ENCODE measurements at regions not wholly inside any gene's neighbourhood (a gene's known extent, or its start where the extent isn't known, plus 50 kb on each side); places are given as distances from the start of the nearest gene placed in this dataset.

DNA sequence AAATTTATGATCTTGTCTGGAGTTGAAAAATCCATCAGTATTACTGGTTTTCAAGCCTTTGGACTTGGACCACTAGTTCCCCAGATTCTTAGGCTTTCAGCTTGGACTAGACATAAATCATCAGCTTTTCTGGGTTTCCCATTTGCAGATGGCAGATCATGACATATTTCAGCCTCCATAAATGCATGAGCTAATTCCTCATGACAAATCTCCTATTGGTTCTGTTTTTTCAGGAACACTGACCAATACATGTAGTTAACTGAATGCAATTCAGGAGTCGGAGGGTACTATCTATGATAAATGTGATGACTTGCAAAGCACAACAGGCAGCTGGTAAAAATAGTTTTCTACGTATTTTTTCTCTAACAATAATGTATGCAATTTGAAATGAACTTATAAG lies 635.6 kb downstream of the TRAM1L1 start:
- Mint-ChIP-seq H3K4me3 (no peak overlapping the region), H3K27me3 (ENCODE audit: low read depth) (no peaks in the 10 kb centered on the region), H3K9me3 (ENCODE audit: insufficient read depth) (no peaks in the 10 kb centered on the region), H3K36me3 (ENCODE audit: low read depth) (no peaks in the 10 kb centered on the region), H3K4me1 (ENCODE audit: low read depth) (no peaks in the 10 kb centered on the region), H3K27ac (no peak overlapping the region)
- no peak for ATAC-seq
- ChIA-PET POLR2A (no interaction called here), CTCF (no interaction called here)
- DNase-seq = no peak

DNA sequence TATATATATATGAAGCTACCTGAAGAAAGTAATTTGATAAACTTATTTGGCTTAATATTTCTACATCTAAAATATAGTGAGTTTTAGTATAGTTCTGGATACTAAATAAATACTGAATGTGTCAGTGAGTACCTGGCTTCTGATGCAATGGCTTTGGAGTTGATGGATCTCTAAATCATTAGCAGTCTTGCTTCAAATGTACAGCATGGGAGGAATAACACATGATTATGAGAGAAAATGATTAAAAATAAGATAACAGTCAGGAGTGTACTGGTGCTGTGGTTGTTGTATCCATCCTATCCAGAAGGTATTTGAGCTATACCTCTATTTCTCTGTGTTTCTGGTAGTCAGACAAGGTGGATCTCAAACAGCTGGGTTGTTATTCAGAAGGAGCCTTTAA lies 641.3 kb downstream of the TRAM1L1 start:
- Mint-ChIP-seq H3K4me3 (no peak overlapping the region), H3K4me1 (ENCODE audit: low read depth) (no peaks in the 10 kb centered on the region), H3K36me3 (ENCODE audit: low read depth) (no peaks in the 10 kb centered on the region), H3K27ac (no peak overlapping the region), H3K27me3 (ENCODE audit: low read depth) (no peaks in the 10 kb centered on the region), H3K9me3 (ENCODE audit: insufficient read depth) (no peaks in the 10 kb centered on the region)
- no peak for DNase-seq
- ATAC-seq = no peak
- POLR2A ChIA-PET = no interaction called here
- CTCF ChIA-PET = no interaction called here

DNA sequence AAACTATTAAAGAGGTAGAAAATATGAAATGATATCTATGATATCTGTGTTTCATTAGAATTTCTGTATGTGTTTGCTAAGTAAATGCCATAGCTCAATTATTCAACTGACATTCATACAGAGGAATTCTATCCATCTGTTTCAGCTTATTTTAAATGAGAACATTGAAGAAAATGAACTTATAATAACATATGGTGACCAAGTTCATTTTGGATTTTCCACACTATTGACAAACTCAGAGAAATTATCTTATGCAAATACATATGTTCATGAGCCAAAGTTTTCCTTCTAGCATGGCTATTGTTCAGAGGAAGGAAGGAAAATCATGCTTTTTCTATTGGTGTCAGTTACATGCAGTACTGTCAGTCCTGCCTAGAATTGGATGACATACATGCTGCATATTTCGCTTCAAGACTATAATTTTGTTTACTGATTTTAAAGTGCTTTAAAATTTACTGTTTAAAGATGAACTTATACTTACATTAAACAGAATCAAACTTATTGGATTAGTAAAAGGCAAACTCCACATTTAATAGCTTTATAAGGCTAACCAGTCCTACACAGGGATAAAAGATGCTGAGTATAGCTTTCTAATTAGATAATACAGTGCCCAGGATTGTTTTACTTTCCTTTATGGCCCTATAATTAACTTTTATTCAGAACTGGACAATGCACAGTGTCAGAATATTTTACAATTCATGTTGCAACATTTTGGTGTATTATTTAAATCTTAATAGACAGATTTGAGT lies 646.2 kb downstream of the TRAM1L1 start:
- Mint-ChIP-seq H3K27me3 (ENCODE audit: low read depth) (no peaks in the 10 kb centered on the region), H3K4me3 (no peak overlapping the region), H3K27ac (no peak overlapping the region), H3K4me1 (ENCODE audit: low read depth) (no peaks in the 10 kb centered on the region), H3K36me3 (ENCODE audit: low read depth) (no peaks in the 10 kb centered on the region), H3K9me3 (ENCODE audit: insufficient read depth) (no peaks in the 10 kb centered on the region)
- POLR2A ChIA-PET = no interaction called here
- CTCF ChIA-PET = no interaction called here
- DNase-seq (no peak), ATAC-seq (no peak)

DNA sequence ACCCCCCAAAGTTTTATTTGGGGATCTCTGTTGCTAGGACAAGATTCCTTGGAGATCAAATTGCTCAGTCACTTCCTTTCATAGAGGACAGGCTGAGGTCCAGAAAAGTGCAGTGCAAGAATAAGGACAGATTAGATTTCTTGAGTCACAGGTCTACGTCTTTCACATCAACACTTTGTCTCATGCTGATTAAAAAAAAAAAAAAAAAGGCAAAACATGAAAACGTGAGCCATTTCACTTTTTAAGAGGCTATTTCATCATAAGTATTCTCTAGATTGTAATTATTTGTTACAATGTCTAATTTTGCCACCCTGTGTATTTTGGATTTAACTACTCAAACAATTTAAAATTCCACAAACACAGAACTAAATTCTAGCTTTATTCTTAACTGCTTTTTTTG lies 647.0 kb downstream of the TRAM1L1 start:
- ChIA-PET POLR2A (no interaction called here), CTCF (no interaction called here)
- Mint-ChIP-seq H3K4me1 (ENCODE audit: low read depth) (no peaks in the 10 kb centered on the region), H3K36me3 (ENCODE audit: low read depth) (no peaks in the 10 kb centered on the region), H3K27me3 (ENCODE audit: low read depth) (no peaks in the 10 kb centered on the region), H3K27ac (no peak overlapping the region), H3K9me3 (ENCODE audit: insufficient read depth) (no peaks in the 10 kb centered on the region), H3K4me3 (no peak overlapping the region)
- ATAC-seq = no peak
- no peak for DNase-seq

DNA sequence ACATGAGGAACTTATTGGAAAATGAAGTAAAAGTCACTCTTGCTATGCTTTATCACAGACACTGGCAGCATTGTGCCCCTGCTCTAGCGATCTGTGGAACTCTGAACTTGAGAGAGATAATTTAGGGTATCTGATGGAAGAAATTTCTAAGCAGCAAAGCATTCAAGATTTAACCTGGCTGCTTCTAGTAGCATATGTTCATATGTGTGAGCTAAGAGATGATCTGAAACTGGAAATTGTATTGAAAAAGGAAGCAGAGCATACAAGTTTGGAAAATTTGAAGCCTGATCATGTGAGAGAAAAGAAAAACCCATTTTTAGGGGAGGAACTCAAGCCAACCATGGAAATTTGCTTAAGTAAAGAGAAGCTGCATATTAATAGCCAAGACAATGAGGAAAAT lies 657.7 kb downstream of the TRAM1L1 start:
- Mint-ChIP-seq H3K27ac (no peak overlapping the region), H3K9me3 (ENCODE audit: insufficient read depth) (peaks cover 11% of the 10 kb centered on the region), H3K4me1 (ENCODE audit: low read depth) (no peaks in the 10 kb centered on the region), H3K36me3 (ENCODE audit: low read depth) (no peaks in the 10 kb centered on the region), H3K4me3 (no peak overlapping the region), H3K27me3 (ENCODE audit: low read depth) (no peaks in the 10 kb centered on the region)
- ATAC-seq = no peak
- CTCF ChIA-PET = no interaction called here
- no peak for DNase-seq
- POLR2A ChIA-PET = no interaction called here

DNA sequence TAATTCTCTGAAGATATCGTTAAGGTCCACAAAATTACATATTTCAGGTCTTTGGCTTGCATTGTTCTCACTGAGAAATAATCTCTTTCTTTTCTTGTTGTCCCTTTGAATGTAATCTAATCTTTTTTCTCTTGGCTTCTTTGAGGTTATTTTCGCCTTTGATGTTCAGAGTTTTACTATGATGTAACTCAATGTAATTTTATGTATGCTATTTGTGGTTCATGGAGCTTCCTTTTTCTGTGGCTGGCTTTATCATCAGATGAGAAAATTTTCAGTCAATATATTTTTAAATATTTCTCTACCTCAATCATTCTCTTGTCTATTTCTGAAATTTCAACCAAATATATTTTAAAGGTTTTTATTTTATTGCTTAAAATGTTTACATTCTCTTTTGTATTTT lies 672.2 kb downstream of the TRAM1L1 start:
- ChIA-PET CTCF (no interaction called here), POLR2A (no interaction called here)
- Mint-ChIP-seq H3K4me1 (ENCODE audit: low read depth) (no peaks in the 10 kb centered on the region), H3K9me3 (ENCODE audit: insufficient read depth) (no peaks in the 10 kb centered on the region), H3K27me3 (ENCODE audit: low read depth) (no peaks in the 10 kb centered on the region), H3K27ac (no peak overlapping the region), H3K36me3 (ENCODE audit: low read depth) (no peaks in the 10 kb centered on the region), H3K4me3 (no peak overlapping the region)
- DNase-seq = no peak
- ATAC-seq = no peak

DNA sequence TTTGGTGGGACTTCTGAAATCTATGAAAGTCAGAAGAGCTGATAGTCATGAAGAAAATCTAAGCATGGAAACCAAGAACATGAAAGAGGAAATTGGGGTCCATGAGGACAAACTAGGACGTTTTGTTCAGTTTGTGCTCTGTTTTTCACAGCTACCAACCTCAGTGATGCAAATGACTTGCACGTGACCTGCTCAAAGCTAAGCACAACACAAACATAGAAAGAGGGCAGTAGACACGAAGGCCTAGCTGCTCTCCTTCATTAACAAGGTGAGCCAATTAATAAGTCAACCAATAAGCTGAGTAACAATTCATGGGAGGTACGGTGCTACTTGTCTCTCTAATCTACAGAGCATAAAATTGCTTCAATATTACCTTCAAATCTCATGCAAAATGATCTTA lies 684.1 kb downstream of the TRAM1L1 start:
- H3K4me3 Mint-ChIP-seq = no peak overlapping the region
- DNase-seq = no peak
- no peaks in the 10 kb centered on the region for H3K9me3 Mint-ChIP-seq (ENCODE audit: insufficient read depth)
- H3K27ac Mint-ChIP-seq = no peak overlapping the region
- no peaks in the 10 kb centered on the region for H3K27me3 Mint-ChIP-seq (ENCODE audit: low read depth)
- ChIA-PET POLR2A (no interaction called here), CTCF (no interaction called here)
- no peaks in the 10 kb centered on the region for H3K36me3 Mint-ChIP-seq (ENCODE audit: low read depth)
- ATAC-seq = no peak
- H3K4me1 Mint-ChIP-seq (ENCODE audit: low read depth) = no peaks in the 10 kb centered on the region

DNA sequence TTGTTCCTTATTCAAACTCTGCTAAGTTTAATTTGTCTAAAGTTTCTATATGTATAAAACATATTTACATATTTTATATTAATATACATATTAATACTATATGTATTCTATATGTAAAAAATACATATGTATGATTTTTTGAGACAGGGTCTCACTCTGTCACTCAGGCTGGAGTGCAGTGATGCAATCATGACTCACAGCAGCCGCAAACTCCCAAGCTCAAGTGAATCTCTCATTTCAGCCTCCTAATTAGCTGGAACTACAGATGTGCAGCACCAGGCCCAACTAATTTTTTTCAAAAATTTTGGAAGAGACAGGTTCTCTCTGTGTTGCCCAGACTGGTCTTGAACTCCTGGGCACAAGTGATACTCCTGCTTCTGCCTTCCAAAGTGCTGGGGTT lies 684.9 kb downstream of the TRAM1L1 start:
- H3K4me1 Mint-ChIP-seq (ENCODE audit: low read depth) = no peaks in the 10 kb centered on the region
- DNase-seq = no peak
- ChIA-PET POLR2A (no interaction called here), CTCF (no interaction called here)
- no peak overlapping the region for H3K27ac Mint-ChIP-seq
- no peak for ATAC-seq
- H3K4me3 Mint-ChIP-seq = no peak overlapping the region
- no peaks in the 10 kb centered on the region for H3K9me3 Mint-ChIP-seq (ENCODE audit: insufficient read depth)
- H3K36me3 Mint-ChIP-seq (ENCODE audit: low read depth) = no peaks in the 10 kb centered on the region
- no peaks in the 10 kb centered on the region for H3K27me3 Mint-ChIP-seq (ENCODE audit: low read depth)

DNA sequence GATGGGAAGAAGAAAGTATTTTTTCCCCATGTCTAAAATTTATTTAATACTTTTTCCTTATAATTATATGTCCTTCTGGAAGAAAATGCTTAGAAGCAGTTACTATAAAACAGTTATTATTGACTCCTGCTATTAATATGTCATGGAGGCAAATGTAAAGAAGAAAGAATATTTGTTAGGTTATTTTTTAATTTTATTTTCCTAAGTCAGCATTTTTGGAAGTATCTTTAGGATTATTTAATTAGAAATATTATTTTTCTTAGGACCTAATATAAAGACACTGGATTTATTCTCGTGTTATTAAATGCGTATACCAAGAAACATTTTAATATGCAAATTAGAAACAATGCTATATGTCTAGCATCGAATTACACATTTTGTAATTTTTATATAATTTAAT lies 687.7 kb downstream of the TRAM1L1 start:
- DNase-seq = no peak
- Mint-ChIP-seq H3K9me3 (ENCODE audit: insufficient read depth) (no peaks in the 10 kb centered on the region), H3K27ac (no peak overlapping the region), H3K4me3 (no peak overlapping the region), H3K27me3 (ENCODE audit: low read depth) (no peaks in the 10 kb centered on the region), H3K4me1 (ENCODE audit: low read depth) (no peaks in the 10 kb centered on the region), H3K36me3 (ENCODE audit: low read depth) (no peaks in the 10 kb centered on the region)
- CTCF ChIA-PET = no interaction called here
- no peak for ATAC-seq
- POLR2A ChIA-PET = no interaction called here

DNA sequence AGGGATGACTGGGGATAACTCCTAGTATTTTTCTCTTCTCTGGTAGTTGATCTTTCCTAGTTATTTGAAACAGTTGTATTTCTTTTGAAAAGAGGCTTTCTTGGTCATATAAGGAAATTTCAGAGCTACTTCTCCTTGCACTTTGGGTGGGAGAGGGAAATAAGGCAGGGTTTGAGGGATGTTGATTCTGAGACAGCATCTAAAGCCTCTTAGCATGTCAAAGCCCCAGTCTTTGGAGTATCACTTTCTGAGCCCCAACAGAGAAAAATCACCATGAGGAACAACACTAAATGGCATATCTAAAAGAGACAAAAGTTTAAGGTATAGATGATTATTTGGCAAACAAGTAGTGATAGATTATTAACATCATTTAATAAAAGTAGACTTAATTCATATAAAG lies 688.1 kb downstream of the TRAM1L1 start:
- no peaks in the 10 kb centered on the region for H3K27me3 Mint-ChIP-seq (ENCODE audit: low read depth)
- no peaks in the 10 kb centered on the region for H3K36me3 Mint-ChIP-seq (ENCODE audit: low read depth)
- ChIA-PET POLR2A (no interaction called here), CTCF (no interaction called here)
- no peak for DNase-seq
- H3K4me1 Mint-ChIP-seq (ENCODE audit: low read depth) = no peaks in the 10 kb centered on the region
- no peak overlapping the region for H3K4me3 Mint-ChIP-seq
- no peak overlapping the region for H3K27ac Mint-ChIP-seq
- ATAC-seq = no peak
- H3K9me3 Mint-ChIP-seq (ENCODE audit: insufficient read depth) = no peaks in the 10 kb centered on the region

DNA sequence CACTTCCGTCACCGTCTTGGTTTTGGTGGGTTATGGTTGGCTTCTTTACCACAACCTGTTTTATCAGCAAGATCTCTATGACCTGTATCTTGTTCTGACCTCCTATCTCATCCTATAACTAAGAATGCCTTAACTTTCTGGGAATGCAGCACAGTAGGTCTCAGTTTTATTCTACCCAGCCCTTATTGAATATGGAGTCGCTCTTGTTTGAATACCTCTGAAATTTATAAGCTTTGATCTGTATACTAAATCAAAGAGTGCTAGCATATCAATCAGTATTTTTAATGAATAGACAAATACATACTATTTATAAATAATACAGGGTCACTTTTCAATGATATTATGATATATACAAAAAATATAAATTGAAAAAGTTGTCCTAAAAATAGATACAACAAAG lies 690.0 kb downstream of the TRAM1L1 start:
- Mint-ChIP-seq H3K27ac (no peak overlapping the region), H3K4me1 (ENCODE audit: low read depth) (no peaks in the 10 kb centered on the region), H3K27me3 (ENCODE audit: low read depth) (no peaks in the 10 kb centered on the region), H3K4me3 (no peak overlapping the region), H3K9me3 (ENCODE audit: insufficient read depth) (no peaks in the 10 kb centered on the region), H3K36me3 (ENCODE audit: low read depth) (no peaks in the 10 kb centered on the region)
- POLR2A ChIA-PET = no interaction called here
- ATAC-seq = no peak
- CTCF ChIA-PET = no interaction called here
- no peak for DNase-seq

DNA sequence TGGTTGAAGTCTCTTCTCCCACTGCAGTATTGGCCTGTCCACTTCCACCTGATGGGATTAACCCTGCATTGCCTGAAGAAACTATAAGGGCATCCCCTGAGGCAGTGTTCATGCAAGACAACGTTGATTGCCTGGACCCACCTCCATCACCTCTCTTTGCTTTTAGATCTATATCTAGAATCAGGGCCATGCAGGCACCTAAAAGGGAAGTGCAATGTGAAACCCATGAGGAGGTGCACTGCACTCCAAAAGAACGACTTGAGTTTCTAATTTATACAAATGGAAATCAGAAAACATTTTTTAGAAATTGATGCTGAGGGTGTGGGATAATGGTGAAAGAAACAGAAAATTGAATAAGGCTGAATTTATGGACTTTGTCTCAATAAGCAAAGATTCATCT lies 694.4 kb downstream of the TRAM1L1 start:
- no peak for DNase-seq
- H3K4me3 Mint-ChIP-seq = no peak overlapping the region
- ChIA-PET POLR2A (no interaction called here), CTCF (no interaction called here)
- no peaks in the 10 kb centered on the region for H3K27me3 Mint-ChIP-seq (ENCODE audit: low read depth)
- no peaks in the 10 kb centered on the region for H3K36me3 Mint-ChIP-seq (ENCODE audit: low read depth)
- ATAC-seq = no peak
- no peak overlapping the region for H3K27ac Mint-ChIP-seq
- no peaks in the 10 kb centered on the region for H3K9me3 Mint-ChIP-seq (ENCODE audit: insufficient read depth)
- no peaks in the 10 kb centered on the region for H3K4me1 Mint-ChIP-seq (ENCODE audit: low read depth)

DNA sequence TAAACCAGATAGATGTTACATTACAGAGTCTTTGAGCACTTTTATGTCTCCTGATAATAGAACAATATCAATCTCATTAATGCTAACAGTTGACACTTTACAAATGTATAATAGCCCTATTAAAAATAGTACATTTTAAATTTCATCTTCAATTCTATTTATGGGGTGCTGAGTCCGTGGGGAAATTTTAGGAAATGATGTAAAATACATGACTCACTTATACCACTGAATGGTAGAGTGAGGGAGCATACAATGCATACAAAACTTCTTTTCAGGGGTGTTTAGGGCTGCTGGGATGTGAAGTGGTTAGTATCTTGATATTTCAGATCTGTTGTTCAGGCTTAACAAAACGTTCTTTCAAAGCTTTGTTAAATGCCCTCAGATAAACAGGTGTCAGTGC lies 696.2 kb downstream of the TRAM1L1 start:
- ChIA-PET CTCF (no interaction called here), POLR2A (no interaction called here)
- H3K27ac Mint-ChIP-seq = no peak overlapping the region
- no peaks in the 10 kb centered on the region for H3K27me3 Mint-ChIP-seq (ENCODE audit: low read depth)
- no peaks in the 10 kb centered on the region for H3K4me1 Mint-ChIP-seq (ENCODE audit: low read depth)
- ATAC-seq (no peak), DNase-seq (no peak)
- no peaks in the 10 kb centered on the region for H3K9me3 Mint-ChIP-seq (ENCODE audit: insufficient read depth)
- H3K4me3 Mint-ChIP-seq = no peak overlapping the region
- H3K36me3 Mint-ChIP-seq (ENCODE audit: low read depth) = no peaks in the 10 kb centered on the region
